ENCODE measurements at regions not wholly inside any gene's neighbourhood (a gene's known extent, or its start where the extent isn't known, plus 50 kb on each side); places are given as distances from the start of the nearest gene placed in this dataset.

DNA sequence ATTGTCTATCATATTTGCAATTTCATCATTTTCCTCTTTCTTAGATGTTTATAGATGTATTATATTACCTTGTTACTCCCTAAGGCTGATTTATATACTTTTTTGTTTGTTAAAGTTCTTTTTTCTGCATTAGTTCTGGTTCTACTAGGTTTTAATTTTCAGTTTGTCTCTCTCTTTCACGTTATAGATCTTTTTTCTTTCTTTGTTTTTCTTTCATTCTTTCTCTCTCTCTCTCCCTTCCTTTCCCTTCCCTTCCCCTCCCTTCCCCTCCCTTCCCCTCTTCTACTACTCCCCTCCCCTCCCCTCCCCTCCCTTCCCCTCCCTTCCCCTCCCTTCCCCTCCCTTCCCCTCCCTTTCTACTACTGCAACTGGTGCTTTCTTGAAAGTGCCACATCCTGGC lies 345.3 kb downstream of the CENPW start:
- no peak overlapping the region for H3K27ac ChIP-seq (ENCODE audit: low read depth, low read length)
- TF ChIP-seq CEBPB (IDR thresholded peaks at IDR 0.05; ENCODE audit: low read depth) (no peak), ZNF274 (IDR thresholded peaks at IDR 0.05; ENCODE audit: low read depth, low read length) (no peak)
- TF ChIP-seq, protein P1, sequence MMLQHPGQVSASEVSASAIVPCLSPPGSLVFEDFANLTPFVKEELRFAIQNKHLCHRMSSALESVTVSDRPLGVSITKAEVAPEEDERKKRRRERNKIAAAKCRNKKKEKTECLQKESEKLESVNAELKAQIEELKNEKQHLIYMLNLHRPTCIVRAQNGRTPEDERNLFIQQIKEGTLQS (IDR thresholded peaks at IDR 0.05) = no peak
- TF ChIP-seq, protein P2, sequence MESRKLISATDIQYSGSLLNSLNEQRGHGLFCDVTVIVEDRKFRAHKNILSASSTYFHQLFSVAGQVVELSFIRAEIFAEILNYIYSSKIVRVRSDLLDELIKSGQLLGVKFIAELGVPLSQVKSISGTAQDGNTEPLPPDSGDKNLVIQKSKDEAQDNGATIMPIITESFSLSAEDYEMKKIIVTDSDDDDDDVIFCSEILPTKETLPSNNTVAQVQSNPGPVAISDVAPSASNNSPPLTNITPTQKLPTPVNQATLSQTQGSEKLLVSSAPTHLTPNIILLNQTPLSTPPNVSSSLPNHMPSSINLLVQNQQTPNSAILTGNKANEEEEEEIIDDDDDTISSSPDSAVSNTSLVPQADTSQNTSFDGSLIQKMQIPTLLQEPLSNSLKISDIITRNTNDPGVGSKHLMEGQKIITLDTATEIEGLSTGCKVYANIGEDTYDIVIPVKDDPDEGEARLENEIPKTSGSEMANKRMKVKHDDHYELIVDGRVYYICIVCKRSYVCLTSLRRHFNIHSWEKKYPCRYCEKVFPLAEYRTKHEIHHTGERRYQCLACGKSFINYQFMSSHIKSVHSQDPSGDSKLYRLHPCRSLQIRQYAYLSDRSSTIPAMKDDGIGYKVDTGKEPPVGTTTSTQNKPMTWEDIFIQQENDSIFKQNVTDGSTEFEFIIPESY (IDR thresholded peaks at IDR 0.05; ENCODE audit: extremely low read depth, insufficient replicate concordance, low read length) = no peak
- no peaks in the 10 kb centered on the region for H3K4me1 ChIP-seq (ENCODE audit: control insufficient read depth in 1 of 2, insufficient read depth in 2 of 2, low read length in 2 of 2)
- no peak for DNase-seq (ENCODE audit: low read depth, low spot score)
- ChIA-PET RAD21 (ENCODE audit: low non-redundant PET in 1 of 2, low total read pairs in 2 of 2, uncharacterized antibody in 2 of 2, unreplicated experiment in 2 of 2) (no interaction called here), CTCF (no interaction called here), POLR2A (no interaction called here)
- no peaks in the 10 kb centered on the region for H3K79me2 ChIP-seq (ENCODE audit: insufficient read depth, low read length)
- H3K27me3 ChIP-seq (ENCODE audit: insufficient read depth, low read length) = no peaks in the 10 kb centered on the region
- no peak overlapping the region for H2AFZ ChIP-seq (ENCODE audit: low read depth, low read length, poor library complexity, severe bottlenecking)
- no TSS peak for BruUV-seq (replicated peaks)
- ATAC-seq = no peak
- H3K9me2 ChIP-seq (ENCODE audit: insufficient read depth) = no peaks in the 10 kb centered on the region
- H3K4me3 ChIP-seq (replicated peaks in 1 of 2; ENCODE audit: low read depth in 1 of 2, low read length in 2 of 2) = no peak overlapping the region
- no peaks in the 10 kb centered on the region for H3K36me3 ChIP-seq (ENCODE audit: control insufficient read depth in 1 of 2, insufficient read depth in 2 of 2, low read length in 2 of 2)
- H3K9ac ChIP-seq (ENCODE audit: low read length) = no peak overlapping the region
- H3K4me2 ChIP-seq (ENCODE audit: low read length) = no peak overlapping the region
- intact Hi-C loops (cut with micrococcal nuclease) = no loop called here
- no peaks in the 10 kb centered on the region for H4K20me1 ChIP-seq (ENCODE audit: insufficient read depth)
- H3K9me3 ChIP-seq (ENCODE audit: control insufficient read depth in 1 of 2, insufficient read depth in 1 of 2, low read depth in 1 of 2, low read length in 2 of 2) = no peaks in the 10 kb centered on the region

DNA sequence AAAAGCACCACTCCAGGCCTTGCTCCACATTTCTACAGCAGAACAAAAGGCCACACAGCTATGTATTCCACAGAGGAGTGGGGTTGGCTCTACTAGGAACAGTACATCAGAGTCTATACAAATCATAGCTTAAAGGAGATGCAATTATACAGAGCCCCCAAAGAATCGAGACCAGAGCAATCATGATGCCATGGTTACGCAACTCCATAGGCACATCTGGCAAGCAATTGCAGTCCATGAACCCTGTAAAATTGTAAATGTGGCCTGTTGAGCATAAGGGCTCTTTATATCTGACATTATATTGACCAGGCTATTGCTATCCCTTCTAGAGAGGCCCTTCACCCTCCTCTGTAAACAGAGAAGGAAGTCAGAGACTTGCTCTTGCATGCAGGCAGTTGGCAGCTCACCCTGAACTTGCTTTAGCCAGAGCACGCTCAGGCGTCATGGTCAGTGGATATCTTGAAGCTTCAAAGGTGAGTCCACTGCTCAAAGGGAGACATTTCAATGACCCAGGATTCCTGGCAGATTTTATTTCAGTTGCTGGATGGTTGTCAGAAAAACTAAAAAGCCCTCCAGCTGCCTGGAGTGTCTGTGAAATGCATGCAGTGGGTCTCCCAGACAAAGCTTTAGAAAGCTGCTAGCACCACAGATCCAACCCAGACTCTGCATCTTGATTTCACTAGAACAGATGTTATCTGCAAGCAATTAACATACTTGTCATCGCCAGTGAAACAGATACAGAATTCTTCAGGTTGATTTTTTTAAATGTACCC lies 357.2 kb downstream of the CENPW start:
- Histone ChIP-seq H3K4me1 (ENCODE audit: control insufficient read depth in 1 of 2, insufficient read depth in 2 of 2, low read length in 2 of 2) (no peaks in the 10 kb centered on the region), H3K9me3 (ENCODE audit: control insufficient read depth in 1 of 2, insufficient read depth in 1 of 2, low read depth in 1 of 2, low read length in 2 of 2) (no peaks in the 10 kb centered on the region), H2AFZ (ENCODE audit: low read depth, low read length, poor library complexity, severe bottlenecking) (no peak overlapping the region), H3K4me2 (ENCODE audit: low read length) (no peak overlapping the region), H3K27me3 (ENCODE audit: insufficient read depth, low read length) (no peaks in the 10 kb centered on the region), H3K9me2 (ENCODE audit: insufficient read depth) (no peaks in the 10 kb centered on the region), H3K36me3 (ENCODE audit: control insufficient read depth in 1 of 2, insufficient read depth in 2 of 2, low read length in 2 of 2) (no peaks in the 10 kb centered on the region), H3K79me2 (ENCODE audit: insufficient read depth, low read length) (no peaks in the 10 kb centered on the region), H4K20me1 (ENCODE audit: insufficient read depth) (no peaks in the 10 kb centered on the region), H3K27ac (ENCODE audit: low read depth, low read length) (no peak overlapping the region), H3K9ac (ENCODE audit: low read length) (no peak overlapping the region), H3K4me3 (replicated peaks in 1 of 2; ENCODE audit: low read depth in 1 of 2, low read length in 2 of 2) (no peak overlapping the region)
- ATAC-seq = no peak
- no peak for DNase-seq (ENCODE audit: low read depth, low spot score)
- intact Hi-C loops (cut with micrococcal nuclease) = no loop called here
- CTCF ChIA-PET = no interaction called here
- RAD21 ChIA-PET (ENCODE audit: low non-redundant PET in 1 of 2, low total read pairs in 2 of 2, uncharacterized antibody in 2 of 2, unreplicated experiment in 2 of 2) = no interaction called here
- BruUV-seq (replicated peaks) = no TSS peak
- POLR2A ChIA-PET = no interaction called here
- no peak for TF ChIP-seq SP1 (IDR thresholded peaks at IDR 0.05; ENCODE audit: low read depth)
- no peak for TF ChIP-seq SIN3A (IDR thresholded peaks at IDR 0.05; ENCODE audit: low read depth)
- TF ChIP-seq, protein P3, sequence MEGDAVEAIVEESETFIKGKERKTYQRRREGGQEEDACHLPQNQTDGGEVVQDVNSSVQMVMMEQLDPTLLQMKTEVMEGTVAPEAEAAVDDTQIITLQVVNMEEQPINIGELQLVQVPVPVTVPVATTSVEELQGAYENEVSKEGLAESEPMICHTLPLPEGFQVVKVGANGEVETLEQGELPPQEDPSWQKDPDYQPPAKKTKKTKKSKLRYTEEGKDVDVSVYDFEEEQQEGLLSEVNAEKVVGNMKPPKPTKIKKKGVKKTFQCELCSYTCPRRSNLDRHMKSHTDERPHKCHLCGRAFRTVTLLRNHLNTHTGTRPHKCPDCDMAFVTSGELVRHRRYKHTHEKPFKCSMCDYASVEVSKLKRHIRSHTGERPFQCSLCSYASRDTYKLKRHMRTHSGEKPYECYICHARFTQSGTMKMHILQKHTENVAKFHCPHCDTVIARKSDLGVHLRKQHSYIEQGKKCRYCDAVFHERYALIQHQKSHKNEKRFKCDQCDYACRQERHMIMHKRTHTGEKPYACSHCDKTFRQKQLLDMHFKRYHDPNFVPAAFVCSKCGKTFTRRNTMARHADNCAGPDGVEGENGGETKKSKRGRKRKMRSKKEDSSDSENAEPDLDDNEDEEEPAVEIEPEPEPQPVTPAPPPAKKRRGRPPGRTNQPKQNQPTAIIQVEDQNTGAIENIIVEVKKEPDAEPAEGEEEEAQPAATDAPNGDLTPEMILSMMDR (IDR thresholded peaks at IDR 0.05 in 2 of 3, conservative IDR thresholded peaks at IDR 0.05 in 1 of 3; ENCODE audit: borderline replicate concordance in 1 of 3, insufficient read depth in 1 of 3, low read depth in 2 of 3, low read length in 2 of 3) = no peak
- TF ChIP-seq JUND (IDR thresholded peaks at IDR 0.05) = no peak
- TF ChIP-seq FOSL1 (IDR thresholded peaks at IDR 0.05; ENCODE audit: low read depth) = no peak
- no peak for TF ChIP-seq POLR2AphosphoS5 (IDR thresholded peaks at IDR 0.05; ENCODE audit: low read depth, low read length)
- TF ChIP-seq CEBPB (IDR thresholded peaks at IDR 0.05; ENCODE audit: low read depth) = no peak
- TF ChIP-seq ZFX (IDR thresholded peaks at IDR 0.05) = no peak
- no peak for TF ChIP-seq ZNF274 (IDR thresholded peaks at IDR 0.05; ENCODE audit: low read depth, low read length)
- no peak for TF ChIP-seq SRF (IDR thresholded peaks at IDR 0.05; ENCODE audit: low read depth)
- no peak for TF ChIP-seq CBX3 (IDR thresholded peaks at IDR 0.05; ENCODE audit: low read depth)
- TF ChIP-seq RAD21 (IDR thresholded peaks at IDR 0.05; ENCODE audit: low read depth) = no peak
- TF ChIP-seq EGR1 (IDR thresholded peaks at IDR 0.05; ENCODE audit: low read depth) = no peak
